Fibroblast of peridontal ligament (primary cell): ENCODE measurements at regions not wholly inside any gene's neighbourhood (a gene's known extent, or its start where the extent isn't known, plus 50 kb on each side); places are given as distances from the start of the nearest gene placed in this dataset.
"Not testable (repeated sequence)": the region's sequence is repeated elsewhere in the genome, so short reads cannot be mapped to it uniquely, and the experiment has no call there.

Source experiments
- DNase-seq: peaks from one replicate; pipeline ENCODE4 v3.0.0-alpha.2; 2010; ENCODE audit errors: extremely low read depth

- no peak for DNase-seq
Observed at GRCh38 chr7:142469696-142470543, 212.1 kb upstream of the PRSS58 start.

GRCh38 chr7:142468871-142469665 lies 211.2 kb upstream of the PRSS58 start:
- no peak for DNase-seq

- DNase-seq: peak; percentile 86
Observed at GRCh38 chr7:142467056-142467655, 209.3 kb upstream of the PRSS58 start.

- peak; percentile 27 for DNase-seq
Observed at GRCh38 chr7:142463401-142463850, 205.6 kb upstream of the PRSS58 start.

GRCh38 chr7:142461437-142461836 lies 203.6 kb upstream of the PRSS58 start:
- DNase-seq: peak; percentile 95

- DNase-seq: peak; percentile 77
Observed at GRCh38 chr7:142460402-142461117, 202.7 kb upstream of the PRSS58 start.

GRCh38 chr7:142459551-142459963 lies 201.7 kb upstream of the PRSS58 start:
- DNase-seq: peak; percentile 95

GRCh38 chr7:142457146-142457703 lies 199.4 kb upstream of the PRSS58 start:
- peak; percentile 34 for DNase-seq

- DNase-seq: no peak
Observed at GRCh38 chr7:142455392-142455791, 197.5 kb upstream of the PRSS58 start.

GRCh38 chr7:142454862-142455261 lies 197.0 kb upstream of the PRSS58 start:
- no peak for DNase-seq

GRCh38 chr7:142452791-142453190 lies 194.9 kb upstream of the PRSS58 start:
- no peak for DNase-seq

GRCh38 chr7:142451817-142452216 lies 194.0 kb upstream of the PRSS58 start:
- DNase-seq: no peak

GRCh38 chr7:142451296-142451695 lies 193.4 kb upstream of the PRSS58 start:
- no peak for DNase-seq

GRCh38 chr7:142450695-142451094 lies 192.8 kb upstream of the PRSS58 start:
- DNase-seq: no peak

- no peak for DNase-seq
Observed at GRCh38 chr7:142450206-142450605, 192.3 kb upstream of the PRSS58 start.

- not testable (repeated sequence) for DNase-seq
Observed at GRCh38 chr7:142448857-142449256, 191.0 kb upstream of the PRSS58 start.

GRCh38 chr7:142447762-142448161 lies 189.9 kb upstream of the PRSS58 start:
- no peak for DNase-seq

GRCh38 chr7:142445019-142445686 lies 187.3 kb upstream of the PRSS58 start:
- DNase-seq: no peak

GRCh38 chr7:142443216-142444010 lies 185.6 kb upstream of the PRSS58 start:
- no peak for DNase-seq

- no peak for DNase-seq
Observed at GRCh38 chr7:142442396-142442795, 184.5 kb upstream of the PRSS58 start.
